ENCODE measurements at regions not wholly inside any gene's neighbourhood (a gene's known extent, or its start where the extent isn't known, plus 50 kb on each side); places are given as distances from the start of the nearest gene placed in this dataset.

DNA sequence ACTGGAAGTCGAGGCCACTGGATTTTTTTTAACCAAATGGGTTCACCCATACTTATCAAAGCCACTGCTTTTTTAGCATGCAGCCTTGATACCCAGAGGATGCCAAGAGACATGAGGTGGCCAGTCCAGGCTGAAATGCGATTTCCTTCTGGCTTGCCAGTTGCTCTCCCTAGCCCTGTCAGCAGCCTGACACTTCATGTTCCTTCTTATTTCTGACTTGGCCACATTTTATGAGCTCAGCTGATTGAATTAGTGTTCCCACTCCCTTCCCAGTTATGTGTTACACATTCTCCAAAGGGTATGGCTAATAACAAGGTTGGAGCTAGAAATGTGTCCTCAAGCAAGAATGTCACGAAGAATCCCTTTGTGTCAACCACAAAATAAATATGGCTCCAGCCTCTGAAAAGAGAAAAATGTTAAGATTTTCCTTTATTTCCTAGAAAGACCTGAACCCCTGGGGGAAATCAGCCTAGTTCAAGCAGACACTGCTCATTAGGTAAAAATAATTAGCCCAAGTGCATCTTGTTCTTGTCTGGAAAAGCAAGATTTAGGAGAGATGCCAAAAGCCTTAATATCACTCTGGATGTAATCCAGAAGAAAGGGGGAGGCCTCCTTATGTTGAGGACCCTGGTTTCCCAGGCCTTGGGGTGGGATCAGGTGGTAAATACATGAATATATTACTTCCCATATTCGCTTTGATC, 121.7 kb upstream of the TACR1 start:
- Mint-ChIP-seq H3K4me1 (peaks cover 24% of the 10 kb centered on the region), H3K27me3 (ENCODE audit: insufficient read depth, low read depth, poor library complexity) (peaks cover 3% of the 10 kb centered on the region), H3K9me3 (no peaks in the 10 kb centered on the region), H3K4me3 (no peak overlapping the region), H3K36me3 (ENCODE audit: low read depth) (no peaks in the 10 kb centered on the region), H3K27ac (no peak overlapping the region)
- Histone ChIP-seq H3K4me2 (no peak overlapping the region), H3K79me2 (replicated peaks; ENCODE audit: insufficient read depth) (no peaks in the 10 kb centered on the region), H3K36me3 (ENCODE audit: insufficient read depth) (no peaks in the 10 kb centered on the region), H4K20me1 (replicated peaks; ENCODE audit: insufficient read depth) (no peaks in the 10 kb centered on the region), H3K27me3 (ENCODE audit: insufficient read depth) (no peaks in the 10 kb centered on the region), H3F3A (replicated peaks; ENCODE audit: low read depth) (no peaks in the 10 kb centered on the region), H3K4me1 (ENCODE audit: insufficient read depth) (no peaks in the 10 kb centered on the region), H3K9me2 (ENCODE audit: insufficient read depth) (peaks cover 8% of the 10 kb centered on the region; the same call in 1 of the 2 replicates), H3K4me3 (no peak overlapping the region), H2AFZ (peak overlapping the region; percentile 83; the same call in 1 of the 2 replicates), H3K27ac (ENCODE audit: low read depth) (no peak overlapping the region)
- no peak for DNase-seq (ENCODE audit: low spot score)
- TF ChIP-seq, protein P1, sequence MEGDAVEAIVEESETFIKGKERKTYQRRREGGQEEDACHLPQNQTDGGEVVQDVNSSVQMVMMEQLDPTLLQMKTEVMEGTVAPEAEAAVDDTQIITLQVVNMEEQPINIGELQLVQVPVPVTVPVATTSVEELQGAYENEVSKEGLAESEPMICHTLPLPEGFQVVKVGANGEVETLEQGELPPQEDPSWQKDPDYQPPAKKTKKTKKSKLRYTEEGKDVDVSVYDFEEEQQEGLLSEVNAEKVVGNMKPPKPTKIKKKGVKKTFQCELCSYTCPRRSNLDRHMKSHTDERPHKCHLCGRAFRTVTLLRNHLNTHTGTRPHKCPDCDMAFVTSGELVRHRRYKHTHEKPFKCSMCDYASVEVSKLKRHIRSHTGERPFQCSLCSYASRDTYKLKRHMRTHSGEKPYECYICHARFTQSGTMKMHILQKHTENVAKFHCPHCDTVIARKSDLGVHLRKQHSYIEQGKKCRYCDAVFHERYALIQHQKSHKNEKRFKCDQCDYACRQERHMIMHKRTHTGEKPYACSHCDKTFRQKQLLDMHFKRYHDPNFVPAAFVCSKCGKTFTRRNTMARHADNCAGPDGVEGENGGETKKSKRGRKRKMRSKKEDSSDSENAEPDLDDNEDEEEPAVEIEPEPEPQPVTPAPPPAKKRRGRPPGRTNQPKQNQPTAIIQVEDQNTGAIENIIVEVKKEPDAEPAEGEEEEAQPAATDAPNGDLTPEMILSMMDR (conservative IDR thresholded peaks at IDR 0.05; ENCODE audit: low read depth in 2 of 2), result no peak
- TF ChIP-seq CREB1 (CRISPR knock-in tag; IDR thresholded peaks at IDR 0.05; ENCODE audit: low read depth) (no peak), EZH2 (IDR thresholded peaks at IDR 0.05; ENCODE audit: low read depth, unreplicated experiment) (no peak), POLR2AphosphoS5 (IDR thresholded peaks at IDR 0.05; ENCODE audit: low read depth) (no peak), ZNF331 (CRISPR knock-in tag; IDR thresholded peaks at IDR 0.05; ENCODE audit: low read depth) (no peak), EZH2phosphoT487 (IDR thresholded peaks at IDR 0.05; ENCODE audit: unreplicated experiment) (no peak), STAT1 (IDR thresholded peaks at IDR 0.05; ENCODE audit: unreplicated experiment) (no peak), NANOG (IDR thresholded peaks at IDR 0.05; ENCODE audit: borderline replicate concordance) (no peak), JUNB (IDR thresholded peaks at IDR 0.05; ENCODE audit: unreplicated experiment) (no peak), ZNF114 (CRISPR knock-in tag; IDR thresholded peaks at IDR 0.05) (no peak)
- TF ChIP-seq, protein P2, sequence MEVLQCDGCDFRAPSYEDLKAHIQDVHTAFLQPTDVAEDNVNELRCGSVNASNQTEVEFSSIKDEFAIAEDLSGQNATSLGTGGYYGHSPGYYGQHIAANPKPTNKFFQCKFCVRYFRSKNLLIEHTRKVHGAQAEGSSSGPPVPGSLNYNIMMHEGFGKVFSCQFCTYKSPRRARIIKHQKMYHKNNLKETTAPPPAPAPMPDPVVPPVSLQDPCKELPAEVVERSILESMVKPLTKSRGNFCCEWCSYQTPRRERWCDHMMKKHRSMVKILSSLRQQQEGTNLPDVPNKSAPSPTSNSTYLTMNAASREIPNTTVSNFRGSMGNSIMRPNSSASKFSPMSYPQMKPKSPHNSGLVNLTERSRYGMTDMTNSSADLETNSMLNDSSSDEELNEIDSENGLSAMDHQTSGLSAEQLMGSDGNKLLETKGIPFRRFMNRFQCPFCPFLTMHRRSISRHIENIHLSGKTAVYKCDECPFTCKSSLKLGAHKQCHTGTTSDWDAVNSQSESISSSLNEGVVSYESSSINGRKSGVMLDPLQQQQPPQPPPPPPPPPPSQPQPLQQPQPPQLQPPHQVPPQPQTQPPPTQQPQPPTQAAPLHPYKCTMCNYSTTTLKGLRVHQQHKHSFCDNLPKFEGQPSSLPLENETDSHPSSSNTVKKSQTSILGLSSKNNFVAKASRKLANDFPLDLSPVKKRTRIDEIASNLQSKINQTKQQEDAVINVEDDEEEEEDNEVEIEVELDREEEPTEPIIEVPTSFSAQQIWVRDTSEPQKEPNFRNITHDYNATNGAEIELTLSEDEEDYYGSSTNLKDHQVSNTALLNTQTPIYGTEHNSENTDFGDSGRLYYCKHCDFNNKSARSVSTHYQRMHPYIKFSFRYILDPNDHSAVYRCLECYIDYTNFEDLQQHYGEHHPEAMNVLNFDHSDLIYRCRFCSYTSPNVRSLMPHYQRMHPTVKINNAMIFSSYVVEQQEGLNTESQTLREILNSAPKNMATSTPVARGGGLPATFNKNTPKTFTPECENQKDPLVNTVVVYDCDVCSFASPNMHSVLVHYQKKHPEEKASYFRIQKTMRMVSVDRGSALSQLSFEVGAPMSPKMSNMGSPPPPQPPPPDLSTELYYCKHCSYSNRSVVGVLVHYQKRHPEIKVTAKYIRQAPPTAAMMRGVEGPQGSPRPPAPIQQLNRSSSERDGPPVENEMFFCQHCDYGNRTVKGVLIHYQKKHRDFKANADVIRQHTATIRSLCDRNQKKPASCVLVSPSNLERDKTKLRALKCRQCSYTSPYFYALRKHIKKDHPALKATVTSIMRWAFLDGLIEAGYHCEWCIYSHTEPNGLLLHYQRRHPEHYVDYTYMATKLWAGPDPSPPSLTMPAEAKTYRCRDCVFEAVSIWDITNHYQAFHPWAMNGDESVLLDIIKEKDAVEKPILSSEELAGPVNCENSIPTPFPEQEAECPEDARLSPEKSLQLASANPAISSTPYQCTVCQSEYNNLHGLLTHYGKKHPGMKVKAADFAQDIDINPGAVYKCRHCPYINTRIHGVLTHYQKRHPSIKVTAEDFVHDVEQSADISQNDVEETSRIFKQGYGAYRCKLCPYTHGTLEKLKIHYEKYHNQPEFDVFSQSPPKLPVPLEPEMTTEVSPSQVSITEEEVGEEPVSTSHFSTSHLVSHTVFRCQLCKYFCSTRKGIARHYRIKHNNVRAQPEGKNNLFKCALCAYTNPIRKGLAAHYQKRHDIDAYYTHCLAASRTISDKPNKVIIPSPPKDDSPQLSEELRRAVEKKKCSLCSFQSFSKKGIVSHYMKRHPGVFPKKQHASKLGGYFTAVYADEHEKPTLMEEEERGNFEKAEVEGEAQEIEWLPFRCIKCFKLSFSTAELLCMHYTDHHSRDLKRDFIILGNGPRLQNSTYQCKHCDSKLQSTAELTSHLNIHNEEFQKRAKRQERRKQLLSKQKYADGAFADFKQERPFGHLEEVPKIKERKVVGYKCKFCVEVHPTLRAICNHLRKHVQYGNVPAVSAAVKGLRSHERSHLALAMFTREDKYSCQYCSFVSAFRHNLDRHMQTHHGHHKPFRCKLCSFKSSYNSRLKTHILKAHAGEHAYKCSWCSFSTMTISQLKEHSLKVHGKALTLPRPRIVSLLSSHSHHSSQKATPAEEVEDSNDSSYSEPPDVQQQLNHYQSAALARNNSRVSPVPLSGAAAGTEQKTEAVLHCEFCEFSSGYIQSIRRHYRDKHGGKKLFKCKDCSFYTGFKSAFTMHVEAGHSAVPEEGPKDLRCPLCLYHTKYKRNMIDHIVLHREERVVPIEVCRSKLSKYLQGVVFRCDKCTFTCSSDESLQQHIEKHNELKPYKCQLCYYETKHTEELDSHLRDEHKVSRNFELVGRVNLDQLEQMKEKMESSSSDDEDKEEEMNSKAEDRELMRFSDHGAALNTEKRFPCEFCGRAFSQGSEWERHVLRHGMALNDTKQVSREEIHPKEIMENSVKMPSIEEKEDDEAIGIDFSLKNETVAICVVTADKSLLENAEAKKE (CRISPR knock-in tag; IDR thresholded peaks at IDR 0.05), result no peak
- TF ChIP-seq, protein P3, sequence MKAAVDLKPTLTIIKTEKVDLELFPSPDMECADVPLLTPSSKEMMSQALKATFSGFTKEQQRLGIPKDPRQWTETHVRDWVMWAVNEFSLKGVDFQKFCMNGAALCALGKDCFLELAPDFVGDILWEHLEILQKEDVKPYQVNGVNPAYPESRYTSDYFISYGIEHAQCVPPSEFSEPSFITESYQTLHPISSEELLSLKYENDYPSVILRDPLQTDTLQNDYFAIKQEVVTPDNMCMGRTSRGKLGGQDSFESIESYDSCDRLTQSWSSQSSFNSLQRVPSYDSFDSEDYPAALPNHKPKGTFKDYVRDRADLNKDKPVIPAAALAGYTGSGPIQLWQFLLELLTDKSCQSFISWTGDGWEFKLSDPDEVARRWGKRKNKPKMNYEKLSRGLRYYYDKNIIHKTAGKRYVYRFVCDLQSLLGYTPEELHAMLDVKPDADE (IDR thresholded peaks at IDR 0.05), result no peak
- no peak for ATAC-seq

Data from GM23338 (cell line).